K562 (cell line): ENCODE measurements at regions not wholly inside any gene's neighbourhood (a gene's known extent, or its start where the extent isn't known, plus 50 kb on each side); places are given as distances from the start of the nearest gene placed in this dataset.

Experiments
- ATAC-seq: fragments of 200-7000 bp; cut with Tn5 transposase; 3 replicates; pipeline ENCODE4 v1.9.1; 2020; ENCODE audit warnings: moderate library complexity
- BruUV-seq: library from RNA; stranded (reverse); fragments of 400-500 nt; replicated peaks from 2 replicates; lab custom pipeline; 2021; lab: Mats Ljungman, UMichigan
- CTCF ChIA-PET: fragments of 300-600 bp; formaldehyde crosslinking; extraction: SDS; loops from one replicate; lab custom pipeline; 2021; ENCODE audit warnings: low intra/inter-chr PET ratio; lab: Yijun Ruan, JAX
- POLR2A ChIA-PET: fragments of 300-600, 350-650 bp; sonication (Branson Sonifier 250); formaldehyde crosslinking; extraction: SDS; loops from one replicate; lab custom pipeline; 2021; ENCODE audit warnings: antibody characterized with exemption, inconsistent platforms; lab: Yijun Ruan, JAX
- DNase-seq, 4 experiments: peaks; one replicate each; pipeline versions ENCODE4 v3.0.0 to v3.0.0-alpha.2; 2011 to 2018; ENCODE audit warnings: low spot score in 3 of 4, mixed read lengths in 3 of 4; ENCODE audit errors: extremely low read depth in 1 of 4
- FAIRE-seq: peaks from 2 replicates; lab custom pipeline; 2011; peaks lifted over from hg19 to GRCh38; lab: Jason Lieb, UNC
- H2AFZ ChIP-seq: 2 replicates; pipeline ENCODE4 v1.6.0; 2011; ENCODE audit warnings: low read depth, low read length, control low read depth, inconsistent platforms
- H3K27ac ChIP-seq: fragments of 200-600 bp; 3 replicates; pipeline ENCODE4 v1.8.0; 2011; ENCODE audit warnings: low read depth, mild to moderate bottlenecking, control low read depth, inconsistent platforms, low read length, moderate library complexity, mixed read lengths; ENCODE audit errors: extremely low read depth
- H3K27me3 ChIP-seq, 2 experiments: fragments of 300-600 bp in 1 of 2; 2 replicates in 1 of 2; 3 replicates in 1 of 2; pipeline versions ENCODE4 v1.6.0 to v1.8.0; 2011; ENCODE audit warnings: inconsistent platforms in 2 of 2, low read length in 2 of 2, mild to moderate bottlenecking in 1 of 2, mixed read lengths in 1 of 2, moderate library complexity in 1 of 2; ENCODE audit not compliant: control insufficient read depth in 2 of 2, insufficient read depth in 2 of 2
- H3K36me3 ChIP-seq: fragments of 300-600 bp; 3 replicates; pipeline ENCODE4 v1.8.0; 2011; ENCODE audit warnings: mild to moderate bottlenecking, low read length, inconsistent platforms; ENCODE audit not compliant: control insufficient read depth, insufficient read depth
- H3K4me1 ChIP-seq, 2 experiments: fragments of 200-600 bp in 1 of 2; replicated peaks in 1 of 2; 2 replicates in 1 of 2; 3 replicates in 1 of 2; pipeline versions ENCODE4 v1.5.1 to v1.8.0; 2011; ENCODE audit warnings: inconsistent platforms in 2 of 2, low read length in 2 of 2, mild to moderate bottlenecking in 1 of 2, mixed read lengths in 1 of 2, moderate library complexity in 1 of 2; ENCODE audit not compliant: control insufficient read depth in 2 of 2, insufficient read depth in 2 of 2
- H3K4me2 ChIP-seq: 2 replicates; pipeline ENCODE4 v1.6.1; 2011; ENCODE audit warnings: low read length, control low read depth, inconsistent platforms, mixed read lengths; ENCODE audit not compliant: insufficient read depth
- H3K4me3 ChIP-seq: fragments of 200-600 bp; sonication (generic), shearing (Covaris generic); 2 replicates; pipeline ENCODE4 v1.5.1; 2016; ENCODE audit warnings: control low read depth, inconsistent platforms
- H3K79me2 ChIP-seq: fragments of 200-600 bp; 3 replicates; pipeline ENCODE4 v1.8.0; 2011; ENCODE audit warnings: low read length, inconsistent platforms; ENCODE audit not compliant: control insufficient read depth, insufficient read depth
- H3K9ac ChIP-seq, 2 experiments: 2 replicates each; pipeline versions ENCODE4 v1.6.0 to v1.6.1; 2011; ENCODE audit warnings: low read depth in 2 of 2, low read length in 2 of 2, control low read depth in 1 of 2, inconsistent platforms in 1 of 2, mild to moderate bottlenecking in 1 of 2, mixed read lengths in 1 of 2; ENCODE audit not compliant: insufficient read depth in 1 of 2
- H3K9me1 ChIP-seq: one replicate; pipeline ENCODE4 v1.6.0; 2011; ENCODE audit warnings: inconsistent platforms, mild to moderate bottlenecking, low read length, moderate library complexity; ENCODE audit not compliant: control insufficient read depth, insufficient read depth
- H3K9me3 ChIP-seq: replicated peaks from 2 replicates; pipeline ENCODE4 v1.5.1; 2011; ENCODE audit warnings: low read depth, low read length, inconsistent platforms; ENCODE audit not compliant: control insufficient read depth, insufficient read depth
- H4K20me1 ChIP-seq: replicated peaks from 2 replicates; pipeline ENCODE4 v1.6.1; 2011; ENCODE audit warnings: low read length, inconsistent platforms, mixed read lengths; ENCODE audit not compliant: control insufficient read depth, insufficient read depth
- CHD7 ChIP-seq: fragments of 200-600 bp; sonication (generic); IDR thresholded peaks from one replicate; pipeline ENCODE4 v1.6.1; 2012; ENCODE audit warnings: mild to moderate bottlenecking, low read depth, low read length, inconsistent platforms
- EGR1 ChIP-seq: fragments of 450-650 bp; conservative IDR thresholded peaks from 2 replicates; pipeline ENCODE4 v1.6.1; 2017; ENCODE audit warnings: mild to moderate bottlenecking
- FOXP4 ChIP-seq: sonication (generic); formaldehyde crosslinking; IDR thresholded peaks from 2 replicates; pipeline ENCODE4 v1.8.0; 2022; ENCODE audit warnings: mild to moderate bottlenecking, missing genetic modification reagents, borderline replicate concordance
- KHSRP ChIP-seq: fragments of 450-650 bp; IDR thresholded peaks from 2 replicates; pipeline ENCODE4 v1.6.1; 2017
- NR3C1 ChIP-seq: sonication (generic); formaldehyde crosslinking; IDR thresholded peaks from 2 replicates; pipeline ENCODE4 v1.8.1; 2022; ENCODE audit warnings: missing genetic modification reagents
- PKNOX1 ChIP-seq: fragments of 450-650 bp; IDR thresholded peaks from 2 replicates; pipeline ENCODE4 v1.6.1; 2016
- POLR2AphosphoS5 ChIP-seq: IDR thresholded peaks from 2 replicates; pipeline ENCODE4 v1.6.1; 2011; ENCODE audit warnings: mild to moderate bottlenecking, low read depth, low read length, moderate library complexity; ENCODE audit not compliant: control insufficient read depth, insufficient read depth
- TRIM28 ChIP-seq: fragments of 450-650 bp; IDR thresholded peaks from 2 replicates; pipeline ENCODE4 v1.6.1; 2017
- ZNF79 ChIP-seq: fragments of 250-450 bp; sonication (Bioruptor Pico); IDR thresholded peaks from 2 replicates; pipeline ENCODE4 v1.4.0; 2020; ENCODE audit warnings: low read depth, mild to moderate bottlenecking, moderate library complexity
- WGBS: fragments of 100-300 bp; shearing (Covaris generic); methylation state at CpG from one replicate; pipeline ENCODE4 v1.1.6; 2016; ENCODE audit warnings: low coverage, mixed read lengths; ENCODE audit not compliant: insufficient coverage; ENCODE audit errors: missing lambda C conversion rate; 5-methylcytosine and 5-hydroxymethylcytosine counted together
- in situ Hi-C: fragments of 300-500 bp; cut with MboI; formaldehyde crosslinking; loops from 4 replicates; pipeline ENCODE4 v1.15.0; 2018; ENCODE audit warnings: inconsistent platforms, mixed read lengths
- intact Hi-C: fragments of 100-400 bp; cut with micrococcal nuclease; formaldehyde crosslinking; loops from 2 replicates; pipeline ENCODE4 v1.14.2; 2022

- ATAC-seq (no peak), FAIRE-seq (no peak), DNase-seq (no peak)
- Histone ChIP-seq H3K9me3 (no peaks in the 10 kb centered on the region), H2AFZ (no peak overlapping the region), H3K4me1 (no peaks in the 10 kb centered on the region), H3K9me1 (no peaks in the 10 kb centered on the region), H3K4me2 (no peak overlapping the region), H3K9ac (no peak overlapping the region), H3K27me3 (no peaks in the 10 kb centered on the region), H3K36me3 (no peaks in the 10 kb centered on the region), H3K4me3 (no peak overlapping the region), H3K27ac (no peak overlapping the region), H3K79me2 (no peaks in the 10 kb centered on the region), H4K20me1 (no peaks in the 10 kb centered on the region)
- BruUV-seq: no TSS peak
- ChIA-PET CTCF (no interaction called here), POLR2A (no interaction called here)
- intact Hi-C loops (no loop called here), in situ Hi-C loops (no loop called here)
- TF ChIP-seq CHD7 (no peak), TRIM28 (no peak), KHSRP (no peak), PKNOX1 (no peak), EGR1 (no peak), NR3C1 (no peak), FOXP4 (no peak), POLR2AphosphoS5 (no peak), ZNF79 (no peak)
- 2% methylated on average over 5 of the region's 5 CpGs for WGBS
These were observed 365.7 kb downstream of the LRIG3 start for GRCh38 chr12:58554522-58555157.
